Liver (tissue), 8 donors: ENCODE measurements at regions not wholly inside any gene's neighbourhood (a gene's known extent, or its start where the extent isn't known, plus 50 kb on each side); places are given as distances from the start of the nearest gene placed in this dataset.

Experiments
- DNase-seq: peaks from one replicate; pipeline ENCODE4 v3.0.0-alpha.2; 2017; ENCODE audit warnings: low spot score
- H3K27ac ChIP-seq, 2 donors: one replicate each; pipeline ENCODE4 v1.7.0; 2013; ENCODE audit warnings: inconsistent platforms in 2 of 2, low read length in 2 of 2, control low read depth in 1 of 2, low read depth in 1 of 2, mild to moderate bottlenecking in 1 of 2
- H3K27me3 ChIP-seq, 4 donors: one replicate each; pipeline versions ENCODE4 v1.6.1 to v1.7.0; 2013; ENCODE audit warnings: low read length in 3 of 4, inconsistent platforms in 1 of 4, mild to moderate bottlenecking in 1 of 4, moderate library complexity in 1 of 4; ENCODE audit not compliant: control insufficient read depth in 4 of 4, insufficient read depth in 4 of 4
- H3K36me3 ChIP-seq, 4 donors: one replicate each; pipeline versions ENCODE4 v1.6.1 to v1.7.0; 2013; ENCODE audit warnings: low read length in 3 of 4, mild to moderate bottlenecking in 3 of 4, low read depth in 1 of 4, moderate library complexity in 1 of 4; ENCODE audit not compliant: control insufficient read depth in 4 of 4, insufficient read depth in 3 of 4
- H3K4me1 ChIP-seq, 4 donors: one replicate each; pipeline versions ENCODE4 v1.6.1 to v1.7.0; 2013; ENCODE audit warnings: low read length in 3 of 4, mild to moderate bottlenecking in 3 of 4, moderate library complexity in 1 of 4; ENCODE audit not compliant: control insufficient read depth in 4 of 4, insufficient read depth in 4 of 4
- H3K4me3 ChIP-seq, 3 donors: one replicate each; pipeline versions ENCODE4 v1.6.1 to v1.7.0; 2013; ENCODE audit warnings: low read length in 3 of 3, control low read depth in 1 of 3, low read depth in 1 of 3, mild to moderate bottlenecking in 1 of 3
- H3K9ac ChIP-seq, 2 donors: one replicate each; pipeline ENCODE4 v1.7.0; 2013; ENCODE audit warnings: low read length in 2 of 2, mild to moderate bottlenecking in 2 of 2, moderate library complexity in 2 of 2, control low read depth in 1 of 2, low read depth in 1 of 2
- H3K9me3 ChIP-seq, 4 donors: one replicate each; pipeline versions ENCODE4 v1.6.1 to v1.7.0; 2013; ENCODE audit warnings: low read length in 3 of 4; ENCODE audit not compliant: control insufficient read depth in 4 of 4
- ATF3 ChIP-seq: IDR thresholded peaks from 2 replicates; pipeline ENCODE4 v1.6.1; 2016; ENCODE audit warnings: antibody characterized with exemption
- EGR1 ChIP-seq, 2 donors: IDR thresholded peaks; 2 replicates each; pipeline ENCODE4 v1.6.1; 2016 to 2018; ENCODE audit warnings: antibody characterized with exemption in 2 of 2, low read depth in 2 of 2
- FOXA1 ChIP-seq: IDR thresholded peaks from 2 replicates; pipeline ENCODE4 v1.6.1; 2016; ENCODE audit warnings: antibody characterized with exemption
- FOXA2 ChIP-seq: IDR thresholded peaks from 2 replicates; pipeline ENCODE4 v1.6.1; 2016; ENCODE audit warnings: antibody characterized with exemption
- GABPA ChIP-seq, 2 donors: IDR thresholded peaks in 1 of 2; conservative IDR thresholded peaks in 1 of 2; 2 replicates each; pipeline ENCODE4 v1.6.1; 2016; ENCODE audit warnings: antibody characterized with exemption in 2 of 2, mild to moderate bottlenecking in 1 of 2, moderate library complexity in 1 of 2
- HNF4A ChIP-seq, 2 donors: conservative IDR thresholded peaks; 2 replicates each; pipeline ENCODE4 v1.6.1; 2016; ENCODE audit warnings: antibody characterized with exemption in 2 of 2, mild to moderate bottlenecking in 2 of 2
- HNF4G ChIP-seq: IDR thresholded peaks from 2 replicates; pipeline ENCODE4 v1.6.1; 2016; ENCODE audit warnings: antibody characterized with exemption
- JUND ChIP-seq, 2 donors: IDR thresholded peaks; 2 replicates each; pipeline ENCODE4 v1.6.1; 2016; ENCODE audit warnings: antibody characterized with exemption in 2 of 2
- NR2F2 ChIP-seq: IDR thresholded peaks from 2 replicates; pipeline ENCODE4 v1.6.1; 2016; ENCODE audit warnings: antibody characterized with exemption
- RAD21 ChIP-seq, 2 donors: IDR thresholded peaks; 2 replicates each; pipeline ENCODE4 v1.6.1; 2016; ENCODE audit warnings: antibody characterized with exemption in 2 of 2, mild to moderate bottlenecking in 2 of 2
- REST ChIP-seq: IDR thresholded peaks from 2 replicates; pipeline ENCODE4 v1.6.1; 2016; ENCODE audit warnings: antibody characterized with exemption, mild to moderate bottlenecking
- RXRA ChIP-seq, 2 donors: IDR thresholded peaks; 2 replicates each; pipeline ENCODE4 v1.6.1; 2017 to 2018; ENCODE audit warnings: antibody characterized with exemption in 2 of 2, mild to moderate bottlenecking in 1 of 2
- SP1 ChIP-seq: IDR thresholded peaks from 2 replicates; pipeline ENCODE4 v1.6.1; 2018; ENCODE audit warnings: antibody characterized with exemption, mild to moderate bottlenecking
- TAF1 ChIP-seq: conservative IDR thresholded peaks from 2 replicates; pipeline ENCODE4 v1.6.1; 2016; ENCODE audit warnings: antibody characterized with exemption, mild to moderate bottlenecking
- YY1 ChIP-seq: IDR thresholded peaks from 2 replicates; pipeline ENCODE4 v1.6.1; 2016; ENCODE audit warnings: antibody characterized with exemption, mild to moderate bottlenecking
- WGBS: extraction: QIAGEN DNeasy Blood & Tissue Kit; methylation state at CpG from one replicate; pipeline ENCODE4 v1.1.7; 2013; 5-methylcytosine and 5-hydroxymethylcytosine counted together
- TF ChIP-seq, protein P1 (sequence below): IDR thresholded peaks from 2 replicates; pipeline ENCODE4 v1.6.1; 2016; ENCODE audit warnings: antibody characterized with exemption
- TF ChIP-seq, protein P2 (sequence below): fragments of 150-350 bp; IDR thresholded peaks from 2 replicates; pipeline ENCODE4 v1.5.1; 2017; ENCODE audit warnings: improper control_type of control experiment, low read depth, low read length; ENCODE audit not compliant: missing input control
- TF ChIP-seq, protein P3 (sequence below): IDR thresholded peaks from 2 replicates; pipeline ENCODE4 v1.6.1; 2016; ENCODE audit warnings: antibody characterized with exemption
- donor health status: healthy.
- donor health status: healthy.
- donor health status: healthy.
- donor health status: healthy.
- donor health status: healthy.

DNA sequence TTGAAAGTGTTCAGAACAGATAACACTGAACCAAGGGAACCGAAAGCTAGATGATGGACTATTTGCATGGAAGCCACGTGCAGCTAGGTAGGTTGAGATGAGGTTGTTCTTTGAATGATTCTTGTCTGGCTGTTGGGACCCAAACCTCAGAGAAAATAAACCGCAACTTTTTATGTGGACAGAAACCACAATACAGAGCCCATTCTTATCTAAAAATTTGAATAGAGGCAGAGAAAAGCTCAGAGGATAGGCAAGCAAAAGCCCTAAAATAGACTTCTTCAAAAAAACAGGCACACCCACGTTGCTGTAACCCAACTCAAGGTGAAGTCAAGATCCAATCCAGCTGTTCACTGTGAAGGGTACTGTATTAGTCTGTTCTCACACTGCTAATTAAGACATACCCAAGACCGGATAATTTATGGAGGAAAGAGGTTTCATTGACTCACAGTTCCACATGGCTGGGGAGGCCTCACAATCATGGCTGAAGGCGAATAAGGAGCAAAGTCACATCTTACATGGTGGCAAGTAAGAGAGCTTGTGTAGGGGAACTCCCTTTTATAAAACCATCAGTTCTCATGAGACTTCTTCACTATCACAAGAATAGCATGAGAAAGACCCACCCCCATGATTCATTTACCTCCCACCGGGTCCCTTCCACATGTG lies 353.8 kb downstream of the AACS start:
- Histone ChIP-seq H3K27ac (no peak overlapping the region), H3K4me3 (no peak overlapping the region), H3K27me3 (no peaks in the 10 kb centered on the region), H3K9me3 (peaks cover 0 to 1% (median 0%) of the 10 kb centered on the region in 4 donors), H3K9ac (no peak overlapping the region), H3K36me3 (no peaks in the 10 kb centered on the region), H3K4me1 (no peaks in the 10 kb centered on the region)
- no peak for TF ChIP-seq EGR1 (IDR thresholded peaks at IDR 0.05; ENCODE audit: low read depth in 2 of 2)
- no peak for TF ChIP-seq HNF4G
- TF ChIP-seq SP1 = no peak
- no peak for TF ChIP-seq RAD21 (IDR thresholded peaks at IDR 0.05)
- no peak for TF ChIP-seq ATF3
- TF ChIP-seq YY1 = no peak
- no peak for TF ChIP-seq JUND (IDR thresholded peaks at IDR 0.05)
- TF ChIP-seq RXRA (IDR thresholded peaks at IDR 0.05) = no peak
- no peak for TF ChIP-seq TAF1
- TF ChIP-seq REST = no peak
- no peak for TF ChIP-seq FOXA2
- no peak for TF ChIP-seq FOXA1
- TF ChIP-seq GABPA (IDR thresholded peaks at IDR 0.05 in 1 of 2, conservative IDR thresholded peaks at IDR 0.05 in 1 of 2) = no peak
- TF ChIP-seq, protein P1, sequence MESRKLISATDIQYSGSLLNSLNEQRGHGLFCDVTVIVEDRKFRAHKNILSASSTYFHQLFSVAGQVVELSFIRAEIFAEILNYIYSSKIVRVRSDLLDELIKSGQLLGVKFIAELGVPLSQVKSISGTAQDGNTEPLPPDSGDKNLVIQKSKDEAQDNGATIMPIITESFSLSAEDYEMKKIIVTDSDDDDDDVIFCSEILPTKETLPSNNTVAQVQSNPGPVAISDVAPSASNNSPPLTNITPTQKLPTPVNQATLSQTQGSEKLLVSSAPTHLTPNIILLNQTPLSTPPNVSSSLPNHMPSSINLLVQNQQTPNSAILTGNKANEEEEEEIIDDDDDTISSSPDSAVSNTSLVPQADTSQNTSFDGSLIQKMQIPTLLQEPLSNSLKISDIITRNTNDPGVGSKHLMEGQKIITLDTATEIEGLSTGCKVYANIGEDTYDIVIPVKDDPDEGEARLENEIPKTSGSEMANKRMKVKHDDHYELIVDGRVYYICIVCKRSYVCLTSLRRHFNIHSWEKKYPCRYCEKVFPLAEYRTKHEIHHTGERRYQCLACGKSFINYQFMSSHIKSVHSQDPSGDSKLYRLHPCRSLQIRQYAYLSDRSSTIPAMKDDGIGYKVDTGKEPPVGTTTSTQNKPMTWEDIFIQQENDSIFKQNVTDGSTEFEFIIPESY = no peak
- no peak for TF ChIP-seq HNF4A (conservative IDR thresholded peaks at IDR 0.05)
- TF ChIP-seq, protein P2, sequence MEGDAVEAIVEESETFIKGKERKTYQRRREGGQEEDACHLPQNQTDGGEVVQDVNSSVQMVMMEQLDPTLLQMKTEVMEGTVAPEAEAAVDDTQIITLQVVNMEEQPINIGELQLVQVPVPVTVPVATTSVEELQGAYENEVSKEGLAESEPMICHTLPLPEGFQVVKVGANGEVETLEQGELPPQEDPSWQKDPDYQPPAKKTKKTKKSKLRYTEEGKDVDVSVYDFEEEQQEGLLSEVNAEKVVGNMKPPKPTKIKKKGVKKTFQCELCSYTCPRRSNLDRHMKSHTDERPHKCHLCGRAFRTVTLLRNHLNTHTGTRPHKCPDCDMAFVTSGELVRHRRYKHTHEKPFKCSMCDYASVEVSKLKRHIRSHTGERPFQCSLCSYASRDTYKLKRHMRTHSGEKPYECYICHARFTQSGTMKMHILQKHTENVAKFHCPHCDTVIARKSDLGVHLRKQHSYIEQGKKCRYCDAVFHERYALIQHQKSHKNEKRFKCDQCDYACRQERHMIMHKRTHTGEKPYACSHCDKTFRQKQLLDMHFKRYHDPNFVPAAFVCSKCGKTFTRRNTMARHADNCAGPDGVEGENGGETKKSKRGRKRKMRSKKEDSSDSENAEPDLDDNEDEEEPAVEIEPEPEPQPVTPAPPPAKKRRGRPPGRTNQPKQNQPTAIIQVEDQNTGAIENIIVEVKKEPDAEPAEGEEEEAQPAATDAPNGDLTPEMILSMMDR = no peak
- TF ChIP-seq, protein P3, sequence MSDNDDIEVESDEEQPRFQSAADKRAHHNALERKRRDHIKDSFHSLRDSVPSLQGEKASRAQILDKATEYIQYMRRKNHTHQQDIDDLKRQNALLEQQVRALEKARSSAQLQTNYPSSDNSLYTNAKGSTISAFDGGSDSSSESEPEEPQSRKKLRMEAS = no peak
- no peak for TF ChIP-seq NR2F2
- WGBS = 80% methylated on average over 7 of the region's 7 CpGs
- no peak for DNase-seq
